OCI-LY7 (cell line): ENCODE measurements at regions not wholly inside any gene's neighbourhood (a gene's known extent, or its start where the extent isn't known, plus 50 kb on each side); places are given as distances from the start of the nearest gene placed in this dataset.

Experiments
- BruUV-seq: library from RNA; stranded (reverse); fragments of 400-500 nt; replicated peaks from 2 replicates; lab custom pipeline; 2021; lab: Mats Ljungman, UMichigan
- CTCF ChIA-PET: fragments of 300-600 bp; sonication (Branson Sonifier 250); formaldehyde crosslinking; loops from one replicate; lab custom pipeline; 2022; ENCODE audit warnings: antibody characterized with exemption; ENCODE audit not compliant: unreplicated experiment; lab: Charles Lee
- POLR2A ChIA-PET: fragments of 300-600 bp; sonication (Branson Sonifier 250); formaldehyde crosslinking; loops from one replicate; lab custom pipeline; 2022; ENCODE audit warnings: antibody characterized with exemption; lab: Charles Lee
- DNase-seq: peaks from one replicate; pipeline ENCODE4 v3.0.0-alpha.2; 2015; ENCODE audit warnings: low spot score
- H2AFZ ChIP-seq: fragments of 200-600 bp; sonication (generic), shearing (Covaris generic); 2 replicates; pipeline ENCODE4 v1.6.1; 2014; ENCODE audit warnings: mild to moderate bottlenecking, antibody characterized with exemption, low read length, moderate library complexity
- H3K27ac ChIP-seq: fragments of 200-600 bp; sonication (generic); 2 replicates; pipeline ENCODE4 v1.5.1; 2014; ENCODE audit warnings: mixed run types, low read depth, mild to moderate bottlenecking, moderate library complexity, low read length, inconsistent platforms; ENCODE audit not compliant: poor library complexity, severe bottlenecking
- H3K36me3 ChIP-seq: fragments of 200-600 bp; sonication (generic); 2 replicates; pipeline ENCODE4 v1.6.1; 2014; ENCODE audit warnings: mild to moderate bottlenecking, antibody characterized with exemption, low read length, moderate library complexity, mixed read lengths; ENCODE audit not compliant: insufficient read depth
- H3K4me1 ChIP-seq: fragments of 200-600 bp; sonication (generic); 2 replicates; pipeline ENCODE4 v1.5.1; 2014; ENCODE audit warnings: mild to moderate bottlenecking, low read length; ENCODE audit not compliant: insufficient read depth, poor library complexity, severe bottlenecking
- H3K4me2 ChIP-seq: fragments of 200-600 bp; sonication (generic); 2 replicates; pipeline ENCODE4 v1.6.1; 2014; ENCODE audit warnings: mild to moderate bottlenecking, low read length
- H3K4me3 ChIP-seq: fragments of 200-600 bp; sonication (generic); 2 replicates; pipeline ENCODE4 v1.5.1; 2014; ENCODE audit warnings: mild to moderate bottlenecking, low read depth, low read length; ENCODE audit not compliant: poor library complexity, severe bottlenecking
- H3K79me2 ChIP-seq: fragments of 200-600 bp; sonication (generic); 2 replicates; pipeline ENCODE4 v1.6.1; 2016; ENCODE audit warnings: low read depth, mild to moderate bottlenecking, low read length, moderate library complexity, mixed read lengths; ENCODE audit not compliant: insufficient read depth
- H3K9me2 ChIP-seq: fragments of 200-600 bp; sonication (generic); 2 replicates; pipeline ENCODE4 v1.6.1; 2016; ENCODE audit warnings: mild to moderate bottlenecking, low read length, mixed read lengths; ENCODE audit not compliant: insufficient read depth
- H3K9me3 ChIP-seq: fragments of 200-600 bp; sonication (generic); 2 replicates; pipeline ENCODE4 v1.6.1; 2014; ENCODE audit warnings: mild to moderate bottlenecking, mixed run types, low read length, mixed read lengths
- H4K20me1 ChIP-seq: fragments of 200-600 bp; sonication (generic); 2 replicates; pipeline ENCODE4 v1.6.1; 2014; ENCODE audit warnings: mild to moderate bottlenecking, antibody characterized with exemption, low read length, moderate library complexity, mixed read lengths; ENCODE audit not compliant: insufficient read depth
- CTCF ChIP-seq: fragments of 200-600 bp; sonication (generic); conservative IDR thresholded peaks from 2 replicates; pipeline ENCODE4 v1.5.1; 2014; ENCODE audit warnings: mild to moderate bottlenecking, antibody characterized with exemption, low read length, moderate library complexity, mixed read lengths
- EZH2phosphoT487 ChIP-seq: fragments of 200-600 bp; sonication (generic); IDR thresholded peaks from 2 replicates; pipeline ENCODE4 v1.6.1; 2018; ENCODE audit warnings: low read depth, borderline replicate concordance, mild to moderate bottlenecking, mixed run types, antibody characterized with exemption, low read length, moderate library complexity, mixed read lengths
- intact Hi-C: fragments of 100-400 bp; cut with micrococcal nuclease; formaldehyde crosslinking; loops from one replicate; pipeline ENCODE4 v1.10.0; 2022; ENCODE audit not compliant: unreplicated experiment

GRCh38 chr18:8468921-8469335, 140.3 kb upstream of the RAB12 start:
- Histone ChIP-seq H3K9me2 (no peaks in the 10 kb centered on the region), H4K20me1 (no peaks in the 10 kb centered on the region), H3K27ac (no peak overlapping the region), H3K9me3 (no peaks in the 10 kb centered on the region), H3K36me3 (no peaks in the 10 kb centered on the region), H3K4me3 (no peak overlapping the region), H3K4me1 (no peaks in the 10 kb centered on the region), H2AFZ (no peak overlapping the region), H3K79me2 (no peaks in the 10 kb centered on the region), H3K4me2 (no peak overlapping the region)
- ChIA-PET POLR2A (interaction anchor here (1.1 kb wide), 1 partner anchor 13 kb away, joined by 3 read pairs; no protein-coding TSS in a partner anchor), CTCF (no interaction called here)
- DNase-seq: no peak
- no TSS peak for BruUV-seq
- intact Hi-C loops: no loop called here
- TF ChIP-seq EZH2phosphoT487 (no peak), CTCF (no peak)

GRCh38 chr18:8469544-8470130, 139.6 kb upstream of the RAB12 start:
- Histone ChIP-seq H3K4me3 (no peak overlapping the region), H3K79me2 (no peaks in the 10 kb centered on the region), H3K9me3 (no peaks in the 10 kb centered on the region), H3K36me3 (no peaks in the 10 kb centered on the region), H3K9me2 (no peaks in the 10 kb centered on the region), H4K20me1 (no peaks in the 10 kb centered on the region), H3K27ac (no peak overlapping the region), H3K4me2 (no peak overlapping the region), H2AFZ (no peak overlapping the region), H3K4me1 (no peaks in the 10 kb centered on the region)
- intact Hi-C loops: loop anchor here (10.0 kb wide), 1 partner anchor 115 kb away; no protein-coding TSS in a partner anchor
- no peak for DNase-seq
- POLR2A ChIA-PET: interaction anchor here (1.1 kb wide), 1 partner anchor 17 kb away, joined by 3 read pairs; no protein-coding TSS in a partner anchor
- no TSS peak for BruUV-seq
- CTCF ChIA-PET: no interaction called here
- TF ChIP-seq EZH2phosphoT487: no peak
- TF ChIP-seq CTCF: no peak

- Histone ChIP-seq H3K27ac (no peak overlapping the region), H3K4me3 (no peak overlapping the region), H3K9me2 (no peaks in the 10 kb centered on the region), H3K4me2 (no peak overlapping the region), H3K4me1 (no peaks in the 10 kb centered on the region), H3K79me2 (no peaks in the 10 kb centered on the region), H3K36me3 (no peaks in the 10 kb centered on the region), H2AFZ (no peak overlapping the region), H4K20me1 (no peaks in the 10 kb centered on the region), H3K9me3 (no peaks in the 10 kb centered on the region)
- intact Hi-C loops: loop anchor here (10.0 kb wide), 1 partner anchor 113 kb away; no protein-coding TSS in a partner anchor
- no peak for TF ChIP-seq CTCF
- no peak for TF ChIP-seq EZH2phosphoT487
- ChIA-PET POLR2A (no interaction called here), CTCF (no interaction called here)
- no TSS peak for BruUV-seq
- DNase-seq: no peak
Measured at GRCh38 chr18:8471372-8471771, 137.9 kb upstream of the RAB12 start.
